PFSK-1 (cell line): ENCODE measurements at regions not wholly inside any gene's neighbourhood (a gene's known extent, or its start where the extent isn't known, plus 50 kb on each side); places are given as distances from the start of the nearest gene placed in this dataset.

Source experiments
- FOXP2 ChIP-seq: optimal IDR thresholded peaks from 2 replicates; pipeline ENCODE3; 2011; ENCODE audit warnings: borderline replicate concordance, control low read depth, inconsistent platforms; ENCODE audit not compliant: insufficient read depth; ENCODE audit errors: extremely low read length, extremely low read depth
- POLR2AphosphoS5 ChIP-seq: IDR thresholded peaks from 2 replicates; pipeline ENCODE4 v1.6.1; 2012; ENCODE audit warnings: low read depth, mild to moderate bottlenecking, control low read depth, low read length, moderate library complexity
- SIN3A ChIP-seq: IDR thresholded peaks from 2 replicates; pipeline ENCODE4 v1.6.1; 2012; ENCODE audit warnings: mild to moderate bottlenecking, low read length, moderate library complexity, borderline replicate concordance; ENCODE audit not compliant: insufficient read depth
- TAF1 ChIP-seq: IDR thresholded peaks from 2 replicates; pipeline ENCODE4 v1.6.1; 2012; ENCODE audit warnings: low read length, control low read depth, borderline replicate concordance; ENCODE audit not compliant: insufficient read depth
- TF ChIP-seq, protein P1 (sequence below), 2 experiments: IDR thresholded peaks; 2 replicates each; pipeline versions ENCODE4 v1.6.1 to v1.8.0; 2011 to 2012; ENCODE audit warnings: low read depth in 2 of 2, low read length in 2 of 2, control low read depth in 1 of 2, inconsistent platforms in 1 of 2, mild to moderate bottlenecking in 1 of 2, moderate library complexity in 1 of 2; ENCODE audit not compliant: insufficient read depth in 1 of 2

DNA sequence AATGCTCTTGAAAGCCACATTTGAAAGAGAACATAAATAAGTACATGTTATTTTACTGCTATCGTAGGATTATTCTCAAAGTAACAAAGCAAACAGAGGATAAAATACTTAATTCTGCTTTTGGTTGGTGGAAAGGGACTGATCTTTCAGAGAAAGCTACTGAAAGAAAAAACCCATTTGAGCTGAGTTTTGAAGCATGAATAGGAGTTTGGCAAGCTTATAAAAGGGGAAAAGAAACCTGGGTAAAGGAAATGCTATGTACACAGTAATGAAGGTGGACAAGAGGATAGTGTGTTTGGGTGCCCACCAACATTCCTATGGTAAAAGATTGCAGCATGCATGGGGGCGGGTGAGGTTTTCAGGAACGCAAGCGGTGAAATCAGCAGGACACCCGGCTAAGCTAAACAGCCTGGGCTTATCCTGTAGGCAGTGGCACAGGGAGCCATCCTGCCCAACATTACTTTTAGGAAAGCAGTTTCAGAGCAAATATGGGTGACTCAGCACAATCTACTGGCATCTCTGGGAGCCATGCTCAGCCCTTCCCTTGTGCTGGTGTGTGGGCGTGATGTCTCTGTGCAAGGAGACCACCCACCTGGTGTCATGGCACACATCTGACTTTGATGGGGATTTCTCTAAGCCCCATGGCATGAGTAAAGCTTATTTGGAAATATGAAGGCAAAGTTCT, 673.9 kb upstream of the KLF4 start:
- TF ChIP-seq TAF1 = no peak
- TF ChIP-seq, protein P1, sequence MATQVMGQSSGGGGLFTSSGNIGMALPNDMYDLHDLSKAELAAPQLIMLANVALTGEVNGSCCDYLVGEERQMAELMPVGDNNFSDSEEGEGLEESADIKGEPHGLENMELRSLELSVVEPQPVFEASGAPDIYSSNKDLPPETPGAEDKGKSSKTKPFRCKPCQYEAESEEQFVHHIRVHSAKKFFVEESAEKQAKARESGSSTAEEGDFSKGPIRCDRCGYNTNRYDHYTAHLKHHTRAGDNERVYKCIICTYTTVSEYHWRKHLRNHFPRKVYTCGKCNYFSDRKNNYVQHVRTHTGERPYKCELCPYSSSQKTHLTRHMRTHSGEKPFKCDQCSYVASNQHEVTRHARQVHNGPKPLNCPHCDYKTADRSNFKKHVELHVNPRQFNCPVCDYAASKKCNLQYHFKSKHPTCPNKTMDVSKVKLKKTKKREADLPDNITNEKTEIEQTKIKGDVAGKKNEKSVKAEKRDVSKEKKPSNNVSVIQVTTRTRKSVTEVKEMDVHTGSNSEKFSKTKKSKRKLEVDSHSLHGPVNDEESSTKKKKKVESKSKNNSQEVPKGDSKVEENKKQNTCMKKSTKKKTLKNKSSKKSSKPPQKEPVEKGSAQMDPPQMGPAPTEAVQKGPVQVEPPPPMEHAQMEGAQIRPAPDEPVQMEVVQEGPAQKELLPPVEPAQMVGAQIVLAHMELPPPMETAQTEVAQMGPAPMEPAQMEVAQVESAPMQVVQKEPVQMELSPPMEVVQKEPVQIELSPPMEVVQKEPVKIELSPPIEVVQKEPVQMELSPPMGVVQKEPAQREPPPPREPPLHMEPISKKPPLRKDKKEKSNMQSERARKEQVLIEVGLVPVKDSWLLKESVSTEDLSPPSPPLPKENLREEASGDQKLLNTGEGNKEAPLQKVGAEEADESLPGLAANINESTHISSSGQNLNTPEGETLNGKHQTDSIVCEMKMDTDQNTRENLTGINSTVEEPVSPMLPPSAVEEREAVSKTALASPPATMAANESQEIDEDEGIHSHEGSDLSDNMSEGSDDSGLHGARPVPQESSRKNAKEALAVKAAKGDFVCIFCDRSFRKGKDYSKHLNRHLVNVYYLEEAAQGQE (IDR thresholded peaks at IDR 0.05; ENCODE audit: insufficient read depth in 1 of 2, low read depth in 2 of 2, low read length in 2 of 2) = no peak
- no peak for TF ChIP-seq POLR2AphosphoS5
- TF ChIP-seq SIN3A = no peak
- no peak for TF ChIP-seq FOXP2

- TF ChIP-seq TAF1 (no peak), POLR2AphosphoS5 (no peak)
- TF ChIP-seq, protein P1 (IDR thresholded peaks at IDR 0.05; ENCODE audit: insufficient read depth in 1 of 2, low read depth in 2 of 2, low read length in 2 of 2) = no peak
These were observed 673.1 kb upstream of the KLF4 start for GRCh38 chr9:108162664-108163063.

- TF ChIP-seq TAF1 (no peak), FOXP2 (no peak), POLR2AphosphoS5 (no peak), SIN3A (no peak)
- TF ChIP-seq, protein P1 (IDR thresholded peaks at IDR 0.05; ENCODE audit: insufficient read depth in 1 of 2, low read depth in 2 of 2, low read length in 2 of 2) = no peak
These were observed 671.9 kb upstream of the KLF4 start for GRCh38 chr9:108161503-108161902.

DNA sequence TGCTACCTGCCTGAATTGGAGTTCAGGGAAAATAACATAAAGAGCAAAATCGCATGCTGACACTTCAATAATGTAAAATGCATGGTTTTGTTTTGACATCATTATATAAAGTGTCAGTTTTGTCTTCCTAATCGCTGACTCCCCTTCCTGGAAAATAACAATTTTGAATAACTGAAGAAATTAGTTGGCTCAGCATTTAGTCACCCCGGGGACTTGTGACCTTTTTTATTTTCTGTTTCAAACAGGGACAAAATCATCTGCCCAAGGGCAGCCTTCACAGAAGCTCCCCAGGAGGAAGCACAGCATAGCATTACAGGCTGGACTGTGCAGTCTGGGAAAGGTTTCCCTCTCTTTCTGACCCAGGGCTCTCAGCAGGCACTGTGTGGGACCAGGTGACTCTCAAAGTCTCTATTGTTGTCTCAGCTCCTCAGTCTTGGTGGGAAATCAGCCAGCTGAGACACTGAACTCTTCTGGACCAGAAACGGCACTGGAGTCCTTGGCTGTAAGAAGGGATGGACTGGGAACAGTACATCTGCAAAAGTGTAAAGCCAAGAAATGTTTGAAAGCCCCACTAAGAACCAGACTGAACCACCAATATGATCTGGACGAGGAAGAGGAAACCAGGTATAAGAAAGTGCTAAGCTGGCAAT, 671.3 kb upstream of the KLF4 start:
- TF ChIP-seq TAF1 = no peak
- TF ChIP-seq, protein P1 (IDR thresholded peaks at IDR 0.05; ENCODE audit: insufficient read depth in 1 of 2, low read depth in 2 of 2, low read length in 2 of 2) = no peak
- no peak for TF ChIP-seq POLR2AphosphoS5
- TF ChIP-seq FOXP2 = no peak
- TF ChIP-seq SIN3A = no peak
